GM19240 (cell line): ENCODE measurements at regions not wholly inside any gene's neighbourhood (a gene's known extent, or its start where the extent isn't known, plus 50 kb on each side); places are given as distances from the start of the nearest gene placed in this dataset.
"Not testable (repeated sequence)": the region's sequence is repeated elsewhere in the genome, so short reads cannot be mapped to it uniquely, and the experiment has no call there.

Experiments
- DNase-seq: peaks from one replicate; pipeline ENCODE4 v3.0.0; 2011; ENCODE audit warnings: low spot score; ENCODE audit not compliant: insufficient read length

- no peak for DNase-seq
Observed at GRCh38 chr17:34068571-34068970, 186.5 kb upstream of the CCL2 start.

GRCh38 chr17:34070712-34071111, 184.4 kb upstream of the CCL2 start:
- DNase-seq, result no peak

GRCh38 chr17:34071886-34072420, 183.1 kb upstream of the CCL2 start:
- no peak for DNase-seq

GRCh38 chr17:34075076-34075475, 180.0 kb upstream of the CCL2 start:
- no peak for DNase-seq

GRCh38 chr17:34076743-34077631, 178.1 kb upstream of the CCL2 start:
- DNase-seq, result no peak

GRCh38 chr17:34081269-34081668, 173.8 kb upstream of the CCL2 start:
- no peak for DNase-seq

GRCh38 chr17:34082404-34082803, 172.7 kb upstream of the CCL2 start:
- DNase-seq, result no peak

- DNase-seq, result not testable (repeated sequence)
Observed at GRCh38 chr17:34089042-34089441, 166.0 kb upstream of the CCL2 start.

GRCh38 chr17:34090593-34090992, 164.5 kb upstream of the CCL2 start:
- no peak for DNase-seq

GRCh38 chr17:34091975-34092374, 163.1 kb upstream of the CCL2 start:
- no peak for DNase-seq

- no peak for DNase-seq
Observed at GRCh38 chr17:34095106-34095505, 160.0 kb upstream of the CCL2 start.

GRCh38 chr17:34098699-34099098, 156.4 kb upstream of the CCL2 start:
- no peak for DNase-seq

- no peak for DNase-seq
Observed at GRCh38 chr17:34099859-34100515, 155.1 kb upstream of the CCL2 start.

GRCh38 chr17:34107019-34107418, 148.1 kb upstream of the CCL2 start:
- DNase-seq, result no peak

GRCh38 chr17:34110315-34110714, 144.8 kb upstream of the CCL2 start:
- no peak for DNase-seq

- no peak for DNase-seq
Observed at GRCh38 chr17:34113089-34113488, 142.0 kb upstream of the CCL2 start.

GRCh38 chr17:34114174-34114573, 140.9 kb upstream of the CCL2 start:
- DNase-seq, result no peak

GRCh38 chr17:34116306-34116705, 138.8 kb upstream of the CCL2 start:
- no peak for DNase-seq

GRCh38 chr17:34117332-34117731, 137.8 kb upstream of the CCL2 start:
- DNase-seq, result no peak

GRCh38 chr17:34117811-34118210, 137.3 kb upstream of the CCL2 start:
- DNase-seq, result no peak

- DNase-seq, result no peak
Observed at GRCh38 chr17:34118564-34118963, 136.5 kb upstream of the CCL2 start.

GRCh38 chr17:34121311-34121710, 133.8 kb upstream of the CCL2 start:
- no peak for DNase-seq

GRCh38 chr17:34122515-34122914, 132.6 kb upstream of the CCL2 start:
- DNase-seq, result no peak
